Cardiac muscle cell (in vitro differentiated cells and primary cell): ENCODE measurements at regions not wholly inside any gene's neighbourhood (a gene's known extent, or its start where the extent isn't known, plus 50 kb on each side); places are given as distances from the start of the nearest gene placed in this dataset.
A peak's percentile ranks its signal among the peaks of the same experiment; 100 is the strongest.

Experiments
- DNase-seq, 2 donors: peaks; one replicate each; pipeline versions ENCODE4 v3.0.0 to v3.0.0-alpha.2; 2010 to 2017; ENCODE audit warnings: low read depth in 1 of 2, low spot score in 1 of 2
- H3K27ac ChIP-seq: fragments of 200-600 bp; sonication (generic); 2 replicates; pipeline ENCODE4 v1.5.1; 2016
- H3K27me3 ChIP-seq: fragments of 200-600 bp; sonication (generic); 2 replicates; pipeline ENCODE4 v1.6.0; 2016; ENCODE audit warnings: control low read depth
- H3K36me3 ChIP-seq: fragments of 200-600 bp; sonication (generic); 2 replicates; pipeline ENCODE4 v1.5.1; 2016; ENCODE audit warnings: control low read depth
- H3K4me1 ChIP-seq: fragments of 200-600 bp; sonication (generic); 2 replicates; pipeline ENCODE4 v1.8.1; 2017; ENCODE audit warnings: low read depth, mild to moderate bottlenecking, mixed run types
- H3K4me3 ChIP-seq: fragments of 200-600 bp; sonication (generic); 2 replicates; pipeline ENCODE4 v1.5.1; 2016; ENCODE audit warnings: mild to moderate bottlenecking
- H3K9me3 ChIP-seq: fragments of 200-600 bp; sonication (generic); 2 replicates; pipeline ENCODE4 v1.5.1; 2017; ENCODE audit warnings: low read depth, mild to moderate bottlenecking, control low read depth
- CTCF ChIP-seq: IDR thresholded peaks from 2 replicates; pipeline ENCODE4 v1.5.1; 2012; ENCODE audit warnings: low read depth, mild to moderate bottlenecking, low read length

- no peaks in the 10 kb centered on the region for H3K36me3 ChIP-seq
These were observed 557.9 kb downstream of the DIPK2A start for GRCh38 chr3:144529566-144529965.

GRCh38 chr3:144544871-144545270 is 573.2 kb downstream of the DIPK2A start:
- Histone ChIP-seq H3K4me3 (no peak overlapping the region), H3K4me1 (peaks cover 15% of the 10 kb centered on the region), H3K9me3 (no peaks in the 10 kb centered on the region), H3K27ac (no peak overlapping the region), H3K36me3 (no peaks in the 10 kb centered on the region), H3K27me3 (no peaks in the 10 kb centered on the region)
- no peak for DNase-seq
- TF ChIP-seq CTCF = no peak

More at GRCh38 chr3:144529566-144529965, 557.9 kb downstream of the DIPK2A start:
- Histone ChIP-seq H3K9me3 (no peaks in the 10 kb centered on the region), H3K27me3 (no peaks in the 10 kb centered on the region), H3K27ac (peak overlapping the region; percentile 72), H3K4me1 (peaks cover 24% of the 10 kb centered on the region), H3K4me3 (no peak overlapping the region)
- TF ChIP-seq CTCF = no peak
- DNase-seq = peak in 1 of 2 donors; percentile 14

GRCh38 chr3:144546539-144546938 is 574.9 kb downstream of the DIPK2A start:
- Histone ChIP-seq H3K9me3 (no peaks in the 10 kb centered on the region), H3K4me1 (peaks cover 15% of the 10 kb centered on the region), H3K36me3 (no peaks in the 10 kb centered on the region), H3K27ac (no peak overlapping the region), H3K27me3 (no peaks in the 10 kb centered on the region), H3K4me3 (no peak overlapping the region)
- DNase-seq = no peak
- no peak for TF ChIP-seq CTCF

- Histone ChIP-seq H3K4me1 (peaks cover 15% of the 10 kb centered on the region), H3K27ac (no peak overlapping the region)
These were observed 576.7 kb downstream of the DIPK2A start for GRCh38 chr3:144548346-144548745.

GRCh38 chr3:144549166-144549565 is 577.5 kb downstream of the DIPK2A start:
- Histone ChIP-seq H3K27ac (no peak overlapping the region), H3K4me3 (no peak overlapping the region), H3K36me3 (no peaks in the 10 kb centered on the region), H3K9me3 (no peaks in the 10 kb centered on the region), H3K4me1 (peaks cover 15% of the 10 kb centered on the region), H3K27me3 (no peaks in the 10 kb centered on the region)
- DNase-seq = peak in 1 of 2 donors; percentile 32
- no peak for TF ChIP-seq CTCF

More at GRCh38 chr3:144548346-144548745, 576.7 kb downstream of the DIPK2A start:
- no peak overlapping the region for H3K4me3 ChIP-seq
- H3K27me3 ChIP-seq = no peaks in the 10 kb centered on the region
- TF ChIP-seq CTCF = no peak
- no peaks in the 10 kb centered on the region for H3K9me3 ChIP-seq
- no peak for DNase-seq
- no peaks in the 10 kb centered on the region for H3K36me3 ChIP-seq
